Mucosa of rectum (tissue), 2 donors: ENCODE measurements at regions not wholly inside any gene's neighbourhood (a gene's known extent, or its start where the extent isn't known, plus 50 kb on each side); places are given as distances from the start of the nearest gene placed in this dataset.
A peak's percentile ranks its signal among the peaks of the same experiment; 100 is the strongest.

Experiments
- H3K27ac ChIP-seq, 2 donors: one replicate each; pipeline ENCODE4 v1.7.0; 2013; ENCODE audit warnings: inconsistent platforms in 2 of 2, low read depth in 2 of 2, low read length in 2 of 2
- H3K27me3 ChIP-seq, 2 donors: one replicate each; pipeline ENCODE4 v1.7.0; 2013; ENCODE audit warnings: low read length in 2 of 2; ENCODE audit not compliant: control insufficient read depth in 2 of 2, insufficient read depth in 2 of 2
- H3K36me3 ChIP-seq, 2 donors: one replicate each; pipeline ENCODE4 v1.7.0; 2013; ENCODE audit warnings: low read length in 2 of 2; ENCODE audit not compliant: control insufficient read depth in 2 of 2, insufficient read depth in 2 of 2
- H3K4me1 ChIP-seq, 2 donors: one replicate each; pipeline ENCODE4 v1.7.0; 2013; ENCODE audit warnings: low read length in 2 of 2, mild to moderate bottlenecking in 1 of 2; ENCODE audit not compliant: control insufficient read depth in 2 of 2, insufficient read depth in 2 of 2
- H3K4me3 ChIP-seq, 2 donors: one replicate each; pipeline ENCODE4 v1.7.0; 2013; ENCODE audit warnings: low read length in 2 of 2
- H3K9ac ChIP-seq, 2 donors: one replicate each; pipeline ENCODE4 v1.7.0; 2013; ENCODE audit warnings: low read length in 2 of 2, low read depth in 1 of 2, mild to moderate bottlenecking in 1 of 2
- H3K9me3 ChIP-seq, 2 donors: one replicate each; pipeline ENCODE4 v1.7.0; 2013; ENCODE audit warnings: low read length in 2 of 2; ENCODE audit not compliant: control insufficient read depth in 2 of 2
- donor health status: healthy.
- donor health status: Normal muscosa, but diverticular disease.

- Histone ChIP-seq H3K4me1 (no peaks in the 10 kb centered on the region), H3K9ac (no peak overlapping the region), H3K36me3 (no peaks in the 10 kb centered on the region), H3K27ac (no peak overlapping the region), H3K27me3 (no peaks in the 10 kb centered on the region), H3K9me3 (no peaks in the 10 kb centered on the region), H3K4me3 (no peak overlapping the region)
Observed at GRCh38 chr15:38647683-38648082, 83.1 kb upstream of the RASGRP1 start.

GRCh38 chr15:38648121-38648843 lies 83.7 kb upstream of the RASGRP1 start:
- Histone ChIP-seq H3K9ac (no peak overlapping the region), H3K4me3 (no peak overlapping the region), H3K27ac (no peak overlapping the region), H3K36me3 (no peaks in the 10 kb centered on the region), H3K9me3 (no peaks in the 10 kb centered on the region), H3K4me1 (no peaks in the 10 kb centered on the region), H3K27me3 (no peaks in the 10 kb centered on the region)

- Histone ChIP-seq H3K4me3 (no peak overlapping the region), H3K36me3 (no peaks in the 10 kb centered on the region), H3K9me3 (no peaks in the 10 kb centered on the region), H3K4me1 (no peaks in the 10 kb centered on the region), H3K9ac (no peak overlapping the region), H3K27me3 (no peaks in the 10 kb centered on the region), H3K27ac (no peak overlapping the region)
Observed at GRCh38 chr15:38650384-38650783, 85.8 kb upstream of the RASGRP1 start.

GRCh38 chr15:38650936-38651327 lies 86.3 kb upstream of the RASGRP1 start:
- H3K4me1 ChIP-seq: no peaks in the 10 kb centered on the region
- no peaks in the 10 kb centered on the region for H3K36me3 ChIP-seq
- H3K9ac ChIP-seq: no peak overlapping the region
- H3K9me3 ChIP-seq: no peaks in the 10 kb centered on the region
- H3K27ac ChIP-seq: peak overlapping the region in 1 of 2 donors; percentile 46
- H3K4me3 ChIP-seq: no peak overlapping the region
- no peaks in the 10 kb centered on the region for H3K27me3 ChIP-seq

GRCh38 chr15:38651328-38652038 lies 86.9 kb upstream of the RASGRP1 start:
- peak overlapping the region in 1 of 2 donors; percentile 28 for H3K9ac ChIP-seq
- no peaks in the 10 kb centered on the region for H3K27me3 ChIP-seq
- H3K27ac ChIP-seq: peak overlapping the region in 1 of 2 donors; percentile 46
- H3K9me3 ChIP-seq: no peaks in the 10 kb centered on the region
- no peak overlapping the region for H3K4me3 ChIP-seq
- no peaks in the 10 kb centered on the region for H3K4me1 ChIP-seq
- no peaks in the 10 kb centered on the region for H3K36me3 ChIP-seq

GRCh38 chr15:38652183-38652794 lies 87.7 kb upstream of the RASGRP1 start:
- no peaks in the 10 kb centered on the region for H3K4me1 ChIP-seq
- no peak overlapping the region for H3K9ac ChIP-seq
- no peak overlapping the region for H3K4me3 ChIP-seq
- H3K36me3 ChIP-seq: no peaks in the 10 kb centered on the region
- H3K27me3 ChIP-seq: no peaks in the 10 kb centered on the region
- no peaks in the 10 kb centered on the region for H3K9me3 ChIP-seq
- no peak overlapping the region for H3K27ac ChIP-seq

GRCh38 chr15:38652998-38653397 lies 88.4 kb upstream of the RASGRP1 start:
- Histone ChIP-seq H3K27ac (peak overlapping the region in 1 of 2 donors; percentile 34), H3K4me3 (no peak overlapping the region), H3K36me3 (no peaks in the 10 kb centered on the region), H3K4me1 (no peaks in the 10 kb centered on the region), H3K27me3 (no peaks in the 10 kb centered on the region), H3K9ac (no peak overlapping the region), H3K9me3 (no peaks in the 10 kb centered on the region)

GRCh38 chr15:38658431-38658830 lies 93.8 kb upstream of the RASGRP1 start:
- Histone ChIP-seq H3K9ac (no peak overlapping the region), H3K27me3 (no peaks in the 10 kb centered on the region), H3K36me3 (no peaks in the 10 kb centered on the region), H3K4me3 (no peak overlapping the region), H3K9me3 (no peaks in the 10 kb centered on the region), H3K27ac (no peak overlapping the region), H3K4me1 (no peaks in the 10 kb centered on the region)

- no peaks in the 10 kb centered on the region for H3K4me1 ChIP-seq
- no peaks in the 10 kb centered on the region for H3K9me3 ChIP-seq
- no peak overlapping the region for H3K9ac ChIP-seq
Observed at GRCh38 chr15:38660738-38661137, 96.1 kb upstream of the RASGRP1 start.

GRCh38 chr15:38662033-38662802 lies 97.6 kb upstream of the RASGRP1 start:
- Histone ChIP-seq H3K27me3 (no peaks in the 10 kb centered on the region), H3K9ac (no peak overlapping the region), H3K4me3 (no peak overlapping the region), H3K36me3 (no peaks in the 10 kb centered on the region), H3K9me3 (no peaks in the 10 kb centered on the region), H3K4me1 (no peaks in the 10 kb centered on the region), H3K27ac (no peak overlapping the region)

More at GRCh38 chr15:38660738-38661137, 96.1 kb upstream of the RASGRP1 start:
- H3K27ac ChIP-seq: no peak overlapping the region
- no peaks in the 10 kb centered on the region for H3K27me3 ChIP-seq
- H3K36me3 ChIP-seq: no peaks in the 10 kb centered on the region
- no peak overlapping the region for H3K4me3 ChIP-seq
